ENCODE measurements at regions not wholly inside any gene's neighbourhood (a gene's known extent, or its start where the extent isn't known, plus 50 kb on each side); places are given as distances from the start of the nearest gene placed in this dataset.

GRCh38 chr9:24257726-24258125 lies 288.0 kb downstream of the IZUMO3 start:
- TF ChIP-seq POLR2A (IDR thresholded peaks at IDR 0.05; ENCODE audit: low read depth), result no peak
- no peak for TF ChIP-seq EP300 (IDR thresholded peaks at IDR 0.05)
